ENCODE measurements at regions not wholly inside any gene's neighbourhood (a gene's known extent, or its start where the extent isn't known, plus 50 kb on each side); places are given as distances from the start of the nearest gene placed in this dataset.

GRCh38 chr22:49717322-49717919, 110.3 kb downstream of the BRD1 start:
- no peak for TF ChIP-seq EZH2phosphoT487 (IDR thresholded peaks at IDR 0.05; ENCODE audit: insufficient read depth, low read depth)
- no peak for TF ChIP-seq EZH2 (IDR thresholded peaks at IDR 0.05; ENCODE audit: insufficient read depth, poor library complexity, severe bottlenecking)
